ENCODE measurements at regions not wholly inside any gene's neighbourhood (a gene's known extent, or its start where the extent isn't known, plus 50 kb on each side); places are given as distances from the start of the nearest gene placed in this dataset.

DNA sequence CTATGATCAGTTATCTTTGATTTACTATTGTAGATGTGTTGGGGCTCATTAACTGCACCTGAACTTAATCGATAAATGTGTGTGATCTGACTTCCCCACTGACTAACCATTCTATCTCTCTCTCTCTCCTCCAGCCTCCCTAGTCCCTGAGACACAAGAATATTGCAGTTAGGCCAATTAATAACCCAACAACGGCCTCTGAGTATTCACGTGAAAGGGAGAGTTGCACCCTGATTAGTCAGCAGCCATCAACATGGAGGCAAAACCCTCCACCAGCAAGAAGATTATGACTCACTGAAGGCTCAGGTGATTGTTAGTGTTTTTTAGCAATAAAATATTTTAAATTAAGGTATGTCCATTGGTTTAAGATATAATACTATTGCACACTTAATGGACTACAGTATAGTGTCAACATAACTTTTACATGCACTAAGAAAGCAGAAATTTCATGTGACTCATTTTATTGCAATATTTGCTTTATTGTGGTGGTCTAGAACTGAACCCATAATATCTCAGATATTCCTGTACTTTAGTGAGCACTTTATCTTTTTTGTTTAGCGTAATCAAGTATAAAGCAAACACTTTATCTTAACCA, 77.1 kb upstream of the PTGDR start:
- TF ChIP-seq EZH2phosphoT487 (IDR thresholded peaks at IDR 0.05; ENCODE audit: insufficient read depth, low read depth) (no peak), EZH2 (IDR thresholded peaks at IDR 0.05; ENCODE audit: insufficient read depth, poor library complexity, severe bottlenecking) (no peak)

All from GM23248 (cell line).